ENCODE measurements at regions not wholly inside any gene's neighbourhood (a gene's known extent, or its start where the extent isn't known, plus 50 kb on each side); places are given as distances from the start of the nearest gene placed in this dataset.

DNA sequence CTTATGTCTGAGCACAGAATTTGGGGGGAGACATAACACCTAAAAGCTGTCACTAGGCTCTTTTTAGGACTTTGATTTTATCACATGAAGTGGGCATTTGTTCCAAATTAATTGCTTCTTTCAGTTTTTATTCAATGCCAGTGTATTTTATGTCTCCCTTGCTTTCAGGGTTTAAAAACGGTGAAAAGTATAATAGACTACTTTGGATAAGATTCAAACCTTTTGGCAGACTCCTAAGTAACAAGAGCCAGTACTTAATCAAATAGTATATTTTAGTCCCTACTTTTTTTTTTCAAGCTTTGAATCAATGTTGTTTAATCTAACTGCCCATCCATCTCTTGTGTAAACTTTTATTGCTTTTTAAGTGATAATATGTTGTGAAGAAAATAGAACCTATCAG, 847.2 kb upstream of the DPPA4 start:
- intact Hi-C loops (cut with micrococcal nuclease; ENCODE audit: unreplicated experiment): no loop called here
- no peaks in the 10 kb centered on the region for H3K9me3 Mint-ChIP-seq (ENCODE audit: low read depth, unreplicated experiment)
- no peaks in the 10 kb centered on the region for H3K36me3 Mint-ChIP-seq (ENCODE audit: insufficient read depth, unreplicated experiment)
- H3K27me3 Mint-ChIP-seq (ENCODE audit: unreplicated experiment): no peaks in the 10 kb centered on the region
- no peak overlapping the region for H3K4me3 Mint-ChIP-seq (ENCODE audit: low read depth, unreplicated experiment)
- CTCF ChIA-PET: no interaction called here
- H3K27ac Mint-ChIP-seq (ENCODE audit: unreplicated experiment): no peak overlapping the region
- no TSS peak for BruUV-seq (replicated peaks)
- H3K4me1 Mint-ChIP-seq (ENCODE audit: low read depth, unreplicated experiment): no peaks in the 10 kb centered on the region
- TF ChIP-seq CTCF (IDR thresholded peaks at IDR 0.05; ENCODE audit: unreplicated experiment): no peak
- DNase-seq: no peak

- H3K4me3 Mint-ChIP-seq (ENCODE audit: low read depth, unreplicated experiment): no peak overlapping the region
- no peak for TF ChIP-seq CTCF (IDR thresholded peaks at IDR 0.05; ENCODE audit: unreplicated experiment)
- no peaks in the 10 kb centered on the region for H3K9me3 Mint-ChIP-seq (ENCODE audit: low read depth, unreplicated experiment)
- H3K4me1 Mint-ChIP-seq (ENCODE audit: low read depth, unreplicated experiment): peaks cover 8% of the 10 kb centered on the region
- intact Hi-C loops (cut with micrococcal nuclease; ENCODE audit: unreplicated experiment): no loop called here
- H3K36me3 Mint-ChIP-seq (ENCODE audit: insufficient read depth, unreplicated experiment): no peaks in the 10 kb centered on the region
- H3K27me3 Mint-ChIP-seq (ENCODE audit: unreplicated experiment): no peaks in the 10 kb centered on the region
- H3K27ac Mint-ChIP-seq (ENCODE audit: unreplicated experiment): no peak overlapping the region
- no TSS peak for BruUV-seq (replicated peaks)
- DNase-seq: no peak
- CTCF ChIA-PET: no interaction called here
These were observed 855.7 kb upstream of the DPPA4 start for GRCh38 chr3:110193074-110193473.

DNA sequence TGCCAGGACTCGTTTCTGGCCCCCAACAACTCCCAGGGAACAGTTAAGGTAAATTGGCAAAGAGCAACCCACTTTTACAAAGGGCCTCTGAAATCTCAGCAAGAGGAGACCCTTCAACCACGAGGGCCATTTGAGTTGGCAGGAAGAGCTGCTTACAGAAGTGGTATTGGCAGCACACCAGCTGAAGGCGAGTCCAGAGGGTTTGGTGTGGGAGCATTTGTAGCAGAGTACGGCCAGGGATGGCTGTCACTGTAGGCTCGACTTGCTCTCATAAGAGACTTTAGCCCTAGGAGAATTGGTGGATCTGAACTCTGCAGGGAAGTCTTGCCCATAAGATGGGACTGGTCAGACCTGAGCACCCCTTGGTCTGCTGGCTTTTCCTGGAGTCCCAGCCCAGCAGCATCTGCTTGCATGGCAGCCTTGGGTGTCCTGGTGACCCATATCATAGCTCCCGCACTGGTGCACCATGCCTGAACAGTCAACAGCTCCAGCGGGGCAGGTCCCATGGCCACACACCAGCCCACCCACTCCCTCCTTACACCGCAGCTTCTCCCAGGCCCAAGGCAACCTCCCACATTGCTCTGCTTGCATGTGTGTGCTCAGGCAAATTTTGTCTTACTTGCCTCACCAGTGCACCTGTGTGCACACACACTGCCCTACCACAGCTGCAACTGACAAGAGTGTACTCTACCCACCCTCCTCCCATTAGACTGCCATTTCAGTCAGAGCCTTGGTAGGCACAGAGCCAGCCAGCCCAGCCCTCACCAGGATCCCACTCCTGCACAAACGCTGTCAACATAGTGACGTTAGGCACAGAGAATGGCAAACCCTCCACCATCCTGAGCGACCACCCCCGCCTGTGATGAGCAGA, 861.6 kb upstream of the DPPA4 start:
- intact Hi-C loops (cut with micrococcal nuclease; ENCODE audit: unreplicated experiment): no loop called here
- no peak for TF ChIP-seq CTCF (IDR thresholded peaks at IDR 0.05; ENCODE audit: unreplicated experiment)
- BruUV-seq (replicated peaks): no TSS peak
- Mint-ChIP-seq H3K9me3 (ENCODE audit: low read depth, unreplicated experiment) (no peaks in the 10 kb centered on the region), H3K36me3 (ENCODE audit: insufficient read depth, unreplicated experiment) (no peaks in the 10 kb centered on the region), H3K4me1 (ENCODE audit: low read depth, unreplicated experiment) (no peaks in the 10 kb centered on the region), H3K27ac (ENCODE audit: unreplicated experiment) (no peak overlapping the region), H3K27me3 (ENCODE audit: unreplicated experiment) (no peaks in the 10 kb centered on the region), H3K4me3 (ENCODE audit: low read depth, unreplicated experiment) (no peak overlapping the region)
- CTCF ChIA-PET: no interaction called here
- no peak for DNase-seq

GRCh38 chr3:110199588-110199943, 862.2 kb upstream of the DPPA4 start:
- Mint-ChIP-seq H3K27ac (ENCODE audit: unreplicated experiment) (no peak overlapping the region), H3K36me3 (ENCODE audit: insufficient read depth, unreplicated experiment) (no peaks in the 10 kb centered on the region), H3K4me3 (ENCODE audit: low read depth, unreplicated experiment) (no peak overlapping the region), H3K27me3 (ENCODE audit: unreplicated experiment) (no peaks in the 10 kb centered on the region), H3K9me3 (ENCODE audit: low read depth, unreplicated experiment) (no peaks in the 10 kb centered on the region), H3K4me1 (ENCODE audit: low read depth, unreplicated experiment) (no peaks in the 10 kb centered on the region)
- CTCF ChIA-PET: no interaction called here
- intact Hi-C loops (cut with micrococcal nuclease; ENCODE audit: unreplicated experiment): no loop called here
- TF ChIP-seq CTCF (IDR thresholded peaks at IDR 0.05; ENCODE audit: unreplicated experiment): no peak
- DNase-seq: no peak
- no TSS peak for BruUV-seq (replicated peaks)

Data from Calu3 (cell line).